ENCODE measurements at regions not wholly inside any gene's neighbourhood (a gene's known extent, or its start where the extent isn't known, plus 50 kb on each side); places are given as distances from the start of the nearest gene placed in this dataset.
A peak's percentile ranks its signal among the peaks of the same experiment; 100 is the strongest.

GRCh38 chr5:32981061-32981460, 269.9 kb downstream of the NPR3 start:
- DNase-seq (ENCODE audit: extremely low read depth in 1 of 4, low spot score in 3 of 4) (no peak), FAIRE-seq (no peak), ATAC-seq (no peak)
- Histone ChIP-seq H3K4me1 (replicated peaks in 1 of 2; ENCODE audit: control insufficient read depth in 2 of 2, insufficient read depth in 2 of 2, low read length in 2 of 2) (no peaks in the 10 kb centered on the region), H3K4me2 (ENCODE audit: insufficient read depth, low read length) (no peak overlapping the region), H3K9ac (ENCODE audit: insufficient read depth in 1 of 2, low read depth in 2 of 2, low read length in 2 of 2) (no peak overlapping the region), H4K20me1 (replicated peaks; ENCODE audit: control insufficient read depth, insufficient read depth, low read length) (no peaks in the 10 kb centered on the region), H3K9me1 (ENCODE audit: control insufficient read depth, insufficient read depth, low read length) (no peaks in the 10 kb centered on the region), H3K27me3 (ENCODE audit: control insufficient read depth in 2 of 2, insufficient read depth in 2 of 2, low read length in 2 of 2) (no peaks in the 10 kb centered on the region), H2AFZ (ENCODE audit: low read depth, low read length) (no peak overlapping the region), H3K4me3 (no peak overlapping the region), H3K27ac (ENCODE audit: extremely low read depth, low read depth, low read length) (no peak overlapping the region), H3K79me2 (ENCODE audit: control insufficient read depth, insufficient read depth, low read length) (no peaks in the 10 kb centered on the region), H3K36me3 (ENCODE audit: control insufficient read depth, insufficient read depth, low read length) (no peaks in the 10 kb centered on the region), H3K9me3 (replicated peaks; ENCODE audit: control insufficient read depth, insufficient read depth, low read depth, low read length) (peaks cover 2% of the 10 kb centered on the region; the same call in 1 of the 2 replicates)
- no TSS peak for BruUV-seq (replicated peaks)
- ChIA-PET POLR2A (no interaction called here), CTCF (ENCODE audit: low intra/inter-chr PET ratio) (no interaction called here)
- intact Hi-C loops (cut with micrococcal nuclease) (no loop called here), in situ Hi-C loops (cut with MboI) (no loop called here)
- TF ChIP-seq TEAD1 (CRISPR knock-in tag; IDR thresholded peaks at IDR 0.05) (no peak), LARP7 (IDR thresholded peaks at IDR 0.05) (no peak), IRF9 (tag; IDR thresholded peaks at IDR 0.05) (no peak), PCBP2 (IDR thresholded peaks at IDR 0.05; ENCODE audit: low read depth, low read length, poor library complexity, severe bottlenecking) (no peak), CAMTA2 (CRISPR knock-in tag; conservative IDR thresholded peaks at IDR 0.05) (no peak), U2AF2 (optimal IDR thresholded peaks at IDR 0.05; ENCODE audit: low read depth, low read length) (no peak), MAFG (tag; conservative IDR thresholded peaks at IDR 0.05) (peak; percentile 22), TAF7 (tag; IDR thresholded peaks at IDR 0.05) (no peak), ZNF232 (CRISPR knock-in tag; IDR thresholded peaks at IDR 0.05) (no peak), NFE2 (IDR thresholded peaks at IDR 0.05; ENCODE audit: low read depth) (no peak), GMEB1 (CRISPR knock-in tag; IDR thresholded peaks at IDR 0.05) (no peak), ESRRA (IDR thresholded peaks at IDR 0.05; ENCODE audit: borderline replicate concordance, low read depth) (no peak), TFAP4 (CRISPR knock-in tag; IDR thresholded peaks at IDR 0.05; ENCODE audit: borderline replicate concordance) (no peak), EWSR1 (IDR thresholded peaks at IDR 0.05; ENCODE audit: borderline replicate concordance, low read depth, partially characterized antibody) (no peak), SP2 (IDR thresholded peaks at IDR 0.05; ENCODE audit: extremely low read depth, low read depth, low read length, poor library complexity, severe bottlenecking) (no peak), ZNF316 (IDR thresholded peaks at IDR 0.05) (peak; percentile 55; the same call in 1 of the 2 replicates)
